ENCODE measurements at regions not wholly inside any gene's neighbourhood (a gene's known extent, or its start where the extent isn't known, plus 50 kb on each side); places are given as distances from the start of the nearest gene placed in this dataset.

DNA sequence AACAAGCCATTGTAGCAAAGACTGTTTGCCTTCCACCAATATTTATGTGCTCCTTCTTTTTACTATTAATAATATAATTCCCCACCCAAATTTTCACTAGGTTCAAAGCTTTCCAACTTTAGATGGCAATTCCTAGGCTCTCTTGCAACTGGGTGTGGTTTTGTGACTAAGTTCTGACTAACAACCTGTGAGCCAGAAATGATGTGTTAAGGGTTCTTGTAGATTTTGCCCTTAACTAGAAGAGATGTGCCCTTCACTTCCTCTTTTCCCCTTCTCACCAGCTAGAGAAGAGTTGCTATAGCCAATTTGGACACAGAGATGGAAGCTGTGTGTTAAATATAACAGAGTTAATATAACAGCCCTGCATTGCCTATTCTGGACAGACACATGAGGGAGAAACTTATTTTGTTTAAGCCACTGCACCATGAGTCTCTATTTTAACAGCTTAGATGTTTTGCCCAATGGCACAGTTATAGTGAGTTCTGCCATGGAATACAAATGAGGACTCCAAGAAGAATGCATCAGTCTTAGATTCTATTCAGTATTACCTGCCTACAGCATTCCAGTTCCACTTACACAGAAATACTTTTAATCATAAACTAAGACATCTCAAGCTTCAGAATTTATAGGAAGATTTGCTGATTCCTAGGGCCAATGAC lies 216.2 kb downstream of the DUSP6 start:
- TF ChIP-seq CTCF (IDR thresholded peaks at IDR 0.05 in 4 of 5, conservative IDR thresholded peaks at IDR 0.05 in 1 of 5) (no peak), POLR2A (IDR thresholded peaks at IDR 0.05) (no peak)
